AG04449 (cell line): ENCODE measurements at regions not wholly inside any gene's neighbourhood (a gene's known extent, or its start where the extent isn't known, plus 50 kb on each side); places are given as distances from the start of the nearest gene placed in this dataset.

Experiments used
- CTCF ChIA-PET: fragments of 350-600 bp; formaldehyde crosslinking; extraction: SDS; loops from one replicate; lab custom pipeline; 2021; ENCODE audit warnings: antibody characterized with exemption; lab: Yijun Ruan, JAX
- POLR2A ChIA-PET: fragments of 400-600, 350-600 bp; formaldehyde crosslinking; extraction: SDS; loops from one replicate; lab custom pipeline; 2020; ENCODE audit warnings: antibody characterized with exemption, inconsistent platforms; lab: Yijun Ruan, JAX
- DNase-seq: peaks from one replicate; pipeline ENCODE4 v3.0.0-alpha.2; 2010; ENCODE audit warnings: low read depth, low spot score
- H3K4me3 ChIP-seq: 2 replicates; pipeline ENCODE4 v1.5.1; 2011; ENCODE audit warnings: low read depth, mild to moderate bottlenecking, control low read depth, low read length
- CTCF ChIP-seq: IDR thresholded peaks from one replicate; pipeline ENCODE4 v1.5.1; 2011; ENCODE audit warnings: mild to moderate bottlenecking, moderate library complexity, low read length, control low read depth, inconsistent platforms; ENCODE audit not compliant: insufficient read depth; ENCODE audit errors: missing control alignments

DNA sequence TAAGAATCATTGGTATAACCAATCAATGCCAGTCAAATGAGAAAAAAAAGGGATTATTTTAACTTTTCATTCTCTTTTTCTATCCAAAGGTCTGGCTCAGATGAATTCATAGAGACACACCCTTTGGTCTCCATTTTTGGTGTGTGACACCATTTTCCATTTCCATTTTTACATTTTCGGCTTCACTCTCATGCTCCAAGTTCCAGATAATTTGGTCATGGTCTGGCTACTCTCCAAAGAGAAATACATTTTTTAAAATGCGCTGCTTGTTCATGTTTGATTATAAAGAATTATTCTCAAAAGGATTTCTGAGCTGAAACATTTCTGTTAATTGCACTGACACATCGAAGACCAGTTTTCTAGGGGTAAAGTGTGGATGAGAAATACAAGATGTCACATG, 51.6 kb upstream of the FIBIN start:
- ChIA-PET CTCF (interaction anchor here (0.9 kb wide), 1 partner anchor 217 kb away, joined by 3 read pairs; no protein-coding TSS in a partner anchor), POLR2A (no interaction called here)
- TF ChIP-seq CTCF = no peak
- H3K4me3 ChIP-seq = no peak overlapping the region
- no peak for DNase-seq

DNA sequence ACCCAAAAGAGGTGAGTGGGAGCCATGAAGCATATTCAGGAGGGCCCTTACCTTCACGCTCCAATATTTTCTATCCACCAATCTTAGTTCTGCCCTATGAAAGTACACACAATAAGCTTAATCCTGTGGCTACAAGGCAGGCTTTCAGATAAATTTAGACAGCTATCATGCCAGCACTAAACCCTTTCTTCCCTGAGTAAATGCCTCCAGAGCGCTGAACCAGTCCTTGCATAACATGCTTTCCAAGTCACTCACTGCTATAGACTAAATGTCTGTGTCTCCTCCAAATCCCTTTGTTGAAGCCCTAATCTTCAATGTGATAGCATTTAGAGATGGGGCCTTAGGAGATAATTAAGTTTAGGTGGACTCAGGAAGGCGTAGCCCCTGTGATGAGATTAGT, 50.3 kb upstream of the FIBIN start:
- POLR2A ChIA-PET = no interaction called here
- no peak for TF ChIP-seq CTCF
- DNase-seq = no peak
- CTCF ChIA-PET = interaction anchor here (0.7 kb wide), 1 partner anchor 116 kb away, joined by 3 read pairs; no protein-coding TSS in a partner anchor
- no peak overlapping the region for H3K4me3 ChIP-seq
